ENCODE measurements at regions not wholly inside any gene's neighbourhood (a gene's known extent, or its start where the extent isn't known, plus 50 kb on each side); places are given as distances from the start of the nearest gene placed in this dataset.

DNA sequence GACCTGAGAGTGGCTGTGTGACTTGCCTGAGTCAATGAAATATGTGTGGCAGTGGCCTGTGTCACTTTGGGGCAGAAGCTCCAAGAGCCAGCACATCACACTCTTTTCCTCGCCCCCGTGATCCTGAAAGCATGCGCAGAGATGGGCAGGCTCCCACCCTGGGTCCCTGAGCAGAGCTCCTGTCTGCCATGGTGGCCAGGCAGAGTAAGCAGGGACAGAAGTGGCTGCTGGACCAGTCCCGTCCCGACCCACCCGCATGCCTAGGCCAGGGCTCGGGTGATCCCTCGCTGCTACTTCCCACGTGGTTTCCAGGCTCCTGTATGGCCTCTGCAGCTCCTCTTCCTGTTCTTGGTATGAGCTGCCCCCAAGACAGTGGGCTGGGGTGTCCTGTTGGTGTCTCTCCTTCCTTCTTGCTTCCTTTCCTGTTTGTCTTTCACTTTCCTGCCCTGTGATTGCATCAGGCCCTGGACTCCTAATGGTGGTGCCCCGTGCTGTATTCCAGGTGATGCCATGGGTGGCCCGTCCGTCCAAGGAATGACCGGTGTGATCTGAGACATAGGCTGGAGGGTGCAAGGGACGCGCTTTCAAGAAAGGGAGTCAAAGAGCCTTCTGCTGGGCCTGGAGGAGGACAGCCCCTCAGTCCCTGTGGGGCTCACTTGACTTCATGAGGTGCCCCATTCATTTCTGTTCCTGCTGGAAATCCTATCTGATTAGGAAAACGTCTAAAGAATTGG lies 71.4 kb upstream of the SHH start (continued):
- TF ChIP-seq ELK1 (IDR thresholded peaks at IDR 0.05; ENCODE audit: borderline replicate concordance, low read depth, low read length): no peak
- TF ChIP-seq MAZ (IDR thresholded peaks at IDR 0.05; ENCODE audit: borderline replicate concordance, low read depth, low read length): no peak
- TF ChIP-seq CHD1 (IDR thresholded peaks at IDR 0.05; ENCODE audit: low read depth, low read length): no peak
- TF ChIP-seq RFX5 (IDR thresholded peaks at IDR 0.05; ENCODE audit: low read depth, low read length): no peak
- no peak for TF ChIP-seq POLR2A (IDR thresholded peaks at IDR 0.05; ENCODE audit: low read depth, low read length)
- TF ChIP-seq BHLHE40 (IDR thresholded peaks at IDR 0.05; ENCODE audit: low read depth, low read length): no peak
